ENCODE measurements at regions not wholly inside any gene's neighbourhood (a gene's known extent, or its start where the extent isn't known, plus 50 kb on each side); places are given as distances from the start of the nearest gene placed in this dataset.
"Not testable (repeated sequence)": the region's sequence is repeated elsewhere in the genome, so short reads cannot be mapped to it uniquely, and the experiment has no call there.

GRCh38 chr20:30892541-30893345 lies 364.7 kb upstream of the DEFB115 start:
- ChIA-PET POLR2A (no interaction called here), CTCF (no interaction called here)
- TF ChIP-seq, protein P1, sequence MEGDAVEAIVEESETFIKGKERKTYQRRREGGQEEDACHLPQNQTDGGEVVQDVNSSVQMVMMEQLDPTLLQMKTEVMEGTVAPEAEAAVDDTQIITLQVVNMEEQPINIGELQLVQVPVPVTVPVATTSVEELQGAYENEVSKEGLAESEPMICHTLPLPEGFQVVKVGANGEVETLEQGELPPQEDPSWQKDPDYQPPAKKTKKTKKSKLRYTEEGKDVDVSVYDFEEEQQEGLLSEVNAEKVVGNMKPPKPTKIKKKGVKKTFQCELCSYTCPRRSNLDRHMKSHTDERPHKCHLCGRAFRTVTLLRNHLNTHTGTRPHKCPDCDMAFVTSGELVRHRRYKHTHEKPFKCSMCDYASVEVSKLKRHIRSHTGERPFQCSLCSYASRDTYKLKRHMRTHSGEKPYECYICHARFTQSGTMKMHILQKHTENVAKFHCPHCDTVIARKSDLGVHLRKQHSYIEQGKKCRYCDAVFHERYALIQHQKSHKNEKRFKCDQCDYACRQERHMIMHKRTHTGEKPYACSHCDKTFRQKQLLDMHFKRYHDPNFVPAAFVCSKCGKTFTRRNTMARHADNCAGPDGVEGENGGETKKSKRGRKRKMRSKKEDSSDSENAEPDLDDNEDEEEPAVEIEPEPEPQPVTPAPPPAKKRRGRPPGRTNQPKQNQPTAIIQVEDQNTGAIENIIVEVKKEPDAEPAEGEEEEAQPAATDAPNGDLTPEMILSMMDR (IDR thresholded peaks at IDR 0.05; ENCODE audit: insufficient read depth, low read depth, low read length) = no peak
- Histone ChIP-seq H3K4me3 (ENCODE audit: low read depth, low read length) (no peak overlapping the region), H3K36me3 (ENCODE audit: control insufficient read depth, insufficient read depth, low read length) (no peaks in the 10 kb centered on the region), H3K27me3 (ENCODE audit: control insufficient read depth, insufficient read depth, low read length) (peaks cover 15% of the 10 kb centered on the region)
- DNase-seq (ENCODE audit: low read depth) = no peak

- DNase-seq (ENCODE audit: low read depth); H3K36me3 ChIP-seq (ENCODE audit: control insufficient read depth, insufficient read depth, low read length); POLR2A ChIA-PET; H3K4me3 ChIP-seq (ENCODE audit: low read depth, low read length); CTCF ChIA-PET: not testable (repeated sequence)
- H3K27me3 ChIP-seq (ENCODE audit: control insufficient read depth, insufficient read depth, low read length) = peaks cover 15% of the 10 kb centered on the region
Measured at GRCh38 chr20:30893346-30894314, 363.8 kb upstream of the DEFB115 start.

DNA sequence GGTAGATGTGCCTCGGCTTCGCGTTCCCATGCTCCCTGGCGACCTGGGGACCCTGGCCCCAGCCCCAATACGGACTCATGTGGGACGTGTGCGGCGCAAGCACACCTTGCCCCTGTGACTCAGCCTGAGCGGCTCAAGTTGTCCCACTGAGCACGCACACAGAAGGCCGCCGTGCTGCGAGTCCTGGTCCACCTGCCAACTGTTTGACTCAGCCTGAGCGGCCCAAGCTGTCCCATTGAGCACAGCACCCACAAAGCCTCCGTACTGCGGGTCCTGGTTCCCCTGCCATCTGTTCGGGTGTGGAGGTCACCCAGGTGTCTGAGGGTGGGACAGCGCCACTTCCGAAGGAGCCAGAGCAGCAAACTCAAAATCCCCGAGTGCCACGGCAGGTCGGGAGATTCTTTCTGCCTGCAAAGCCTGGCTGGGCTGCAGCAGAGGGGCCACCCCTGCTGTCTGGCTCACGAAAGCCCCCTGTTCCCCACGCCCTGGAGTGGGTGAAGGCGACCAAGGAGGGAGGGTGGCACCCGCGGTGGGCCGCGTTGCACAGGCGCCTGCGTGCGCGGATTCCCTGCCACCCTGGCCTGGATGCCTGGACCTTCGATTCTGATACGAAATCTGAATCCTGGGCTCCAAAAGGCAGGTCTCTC lies 362.6 kb upstream of the DEFB115 start:
- POLR2A ChIA-PET = not testable (repeated sequence)

DNA sequence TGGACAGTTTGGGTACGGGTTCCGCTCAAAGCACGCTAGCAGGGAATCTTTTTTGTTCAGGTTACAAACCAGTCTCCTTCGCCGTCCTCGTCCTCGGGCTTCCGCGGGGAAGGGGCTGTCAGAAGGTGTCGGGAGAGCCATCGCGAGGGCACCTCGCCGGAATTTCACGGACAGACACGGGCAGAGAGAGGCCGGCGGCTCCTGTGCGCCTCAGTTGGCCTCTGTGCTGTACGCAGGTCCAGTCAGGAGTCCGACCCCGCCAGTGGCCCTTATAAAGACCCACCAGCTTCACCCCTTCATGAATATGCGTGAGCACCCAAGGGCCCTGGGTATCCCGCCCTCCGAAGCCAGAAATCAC lies 362.1 kb upstream of the DEFB115 start:
- POLR2A ChIA-PET; H3K4me3 ChIP-seq (ENCODE audit: low read depth, low read length); DNase-seq (ENCODE audit: low read depth); H3K36me3 ChIP-seq (ENCODE audit: control insufficient read depth, insufficient read depth, low read length); CTCF ChIA-PET: not testable (repeated sequence)
- H3K27me3 ChIP-seq (ENCODE audit: control insufficient read depth, insufficient read depth, low read length) = peaks cover 20% of the 10 kb centered on the region

More for the DNA sequence above, 362.6 kb upstream of the DEFB115 start:
- DNase-seq (ENCODE audit: low read depth); H3K4me3 ChIP-seq (ENCODE audit: low read depth, low read length); CTCF ChIA-PET; H3K36me3 ChIP-seq (ENCODE audit: control insufficient read depth, insufficient read depth, low read length): not testable (repeated sequence)
- H3K27me3 ChIP-seq (ENCODE audit: control insufficient read depth, insufficient read depth, low read length) = peaks cover 20% of the 10 kb centered on the region

DNA sequence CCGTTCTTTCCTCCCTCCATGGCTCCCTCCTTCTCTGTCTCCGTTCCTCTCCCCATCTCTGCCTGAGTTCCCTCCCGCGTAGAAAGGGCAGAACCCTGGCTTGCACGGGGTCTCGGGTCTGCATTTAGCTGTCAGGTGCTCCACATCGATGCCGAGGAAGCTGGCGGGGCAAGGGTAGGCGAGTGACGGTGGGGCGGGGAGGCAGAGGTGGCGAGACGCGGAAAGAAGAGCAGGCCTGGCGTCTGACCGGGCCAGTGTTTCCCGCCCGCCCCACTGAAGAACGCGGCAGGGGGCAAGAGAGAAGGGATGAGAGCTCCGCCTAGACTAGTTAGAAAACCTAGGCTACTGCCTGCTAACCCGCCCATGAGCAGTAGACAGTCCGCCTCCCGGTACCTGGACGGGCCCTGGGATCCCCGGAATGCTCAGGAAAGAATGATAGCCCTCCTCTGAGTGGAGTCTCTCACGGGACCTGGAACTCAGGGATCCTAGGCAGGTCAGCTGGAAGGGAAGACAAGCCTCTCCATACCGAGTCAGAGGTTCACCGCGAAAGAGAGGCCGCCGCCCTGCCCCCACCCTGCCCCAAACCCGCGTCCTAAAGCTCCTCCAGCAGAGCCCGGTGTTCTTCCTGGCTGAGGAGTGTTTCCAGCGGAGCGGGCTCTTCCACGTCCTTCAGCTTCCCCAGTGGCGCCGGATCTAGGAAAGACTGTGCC lies 357.9 kb upstream of the DEFB115 start:
- H3K4me3 ChIP-seq (ENCODE audit: low read depth, low read length); POLR2A ChIA-PET; DNase-seq (ENCODE audit: low read depth); H3K36me3 ChIP-seq (ENCODE audit: control insufficient read depth, insufficient read depth, low read length); CTCF ChIA-PET: not testable (repeated sequence)
- H3K27me3 ChIP-seq (ENCODE audit: control insufficient read depth, insufficient read depth, low read length) = peaks cover 11% of the 10 kb centered on the region; the same call in 1 of the 2 replicates

DNA sequence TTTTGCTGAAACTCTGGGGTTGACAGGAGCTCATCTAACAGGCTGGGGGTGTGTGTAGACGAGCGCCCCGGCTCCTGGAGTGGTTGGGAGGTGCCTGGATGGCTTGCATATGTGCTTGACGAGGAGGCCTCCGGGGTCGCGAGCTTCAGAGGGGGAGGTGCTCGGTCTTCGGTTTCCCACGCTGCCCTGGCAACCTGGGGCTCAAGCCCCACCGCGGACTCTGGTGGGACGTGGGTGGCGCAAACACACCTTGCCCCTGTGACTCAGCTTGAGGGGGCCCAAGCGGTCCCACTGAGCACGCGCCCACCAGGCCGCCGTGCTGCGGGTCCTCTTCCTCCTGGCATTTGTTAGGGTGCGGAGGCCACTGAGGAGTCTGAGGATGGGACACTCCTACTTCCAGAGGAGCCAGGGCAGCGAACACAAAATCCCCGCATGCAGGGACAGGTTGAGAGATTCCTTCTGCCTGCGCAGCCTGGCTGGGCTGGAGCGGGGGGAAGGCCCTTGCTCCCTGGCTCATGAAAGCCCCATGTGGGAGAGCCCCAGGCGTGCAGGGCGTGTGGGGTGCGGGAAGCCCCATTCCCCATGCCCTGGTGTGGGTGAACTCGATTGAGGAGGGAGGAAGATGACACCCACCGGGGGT lies 357.3 kb upstream of the DEFB115 start:
- CTCF ChIA-PET; H3K27me3 ChIP-seq (ENCODE audit: control insufficient read depth, insufficient read depth, low read length); POLR2A ChIA-PET; DNase-seq (ENCODE audit: low read depth); H3K36me3 ChIP-seq (ENCODE audit: control insufficient read depth, insufficient read depth, low read length); H3K4me3 ChIP-seq (ENCODE audit: low read depth, low read length): not testable (repeated sequence)

GRCh38 chr20:30905231-30905630 lies 352.2 kb upstream of the DEFB115 start:
- CTCF ChIA-PET; DNase-seq (ENCODE audit: low read depth); POLR2A ChIA-PET; H3K4me3 ChIP-seq (ENCODE audit: low read depth, low read length); H3K36me3 ChIP-seq (ENCODE audit: control insufficient read depth, insufficient read depth, low read length); H3K27me3 ChIP-seq (ENCODE audit: control insufficient read depth, insufficient read depth, low read length): not testable (repeated sequence)
